KBM-7 (cell line): ENCODE measurements at regions not wholly inside any gene's neighbourhood (a gene's known extent, or its start where the extent isn't known, plus 50 kb on each side); places are given as distances from the start of the nearest gene placed in this dataset.

Experiments used
- DNase-seq: peaks from one replicate; pipeline ENCODE4 v3.0.0-alpha.2; 2015
- in situ Hi-C: fragments of 300-500 bp; cut with MboI; formaldehyde crosslinking; loops from 2 replicates; pipeline ENCODE4 v1.14.3; 2020; ENCODE audit warnings: low sequenced_read_pairs, low pct_unique_long_range_greater_than_20kb, mixed read lengths

- in situ Hi-C loops: no loop called here
- DNase-seq: no peak
These were observed 1089.3 kb downstream of the PCDH18 start for GRCh38 chr4:136443006-136443405.

- in situ Hi-C loops: no loop called here
- DNase-seq: no peak
These were observed 1089.8 kb downstream of the PCDH18 start for GRCh38 chr4:136442447-136442846.

- DNase-seq: no peak
- in situ Hi-C loops: no loop called here
These were observed 1090.5 kb downstream of the PCDH18 start for GRCh38 chr4:136441629-136442282.

- no peak for DNase-seq
These were observed 1093.6 kb downstream of the PCDH18 start for GRCh38 chr4:136438645-136439044.

GRCh38 chr4:136424052-136424451 is 1108.2 kb downstream of the PCDH18 start:
- DNase-seq: no peak
- in situ Hi-C loops: no loop called here

More at GRCh38 chr4:136438645-136439044, 1093.6 kb downstream of the PCDH18 start:
- in situ Hi-C loops: no loop called here

GRCh38 chr4:136414981-136415380 is 1117.3 kb downstream of the PCDH18 start:
- no peak for DNase-seq
- in situ Hi-C loops: no loop called here

- no peak for DNase-seq
- in situ Hi-C loops: no loop called here
These were observed 1119.6 kb downstream of the PCDH18 start for GRCh38 chr4:136412708-136413107.

GRCh38 chr4:136400829-136401228 is 1131.5 kb downstream of the PCDH18 start:
- DNase-seq: no peak
- in situ Hi-C loops: no loop called here

GRCh38 chr4:136395212-136395722 is 1137.0 kb downstream of the PCDH18 start:
- DNase-seq: no peak
- in situ Hi-C loops: no loop called here

GRCh38 chr4:136392576-136392975 is 1139.7 kb downstream of the PCDH18 start:
- DNase-seq: no peak
- in situ Hi-C loops: no loop called here

GRCh38 chr4:136390824-136391223 is 1141.5 kb downstream of the PCDH18 start:
- no peak for DNase-seq
- in situ Hi-C loops: no loop called here

- DNase-seq: no peak
- in situ Hi-C loops: no loop called here
These were observed 1149.2 kb downstream of the PCDH18 start for GRCh38 chr4:136383082-136383481.

- in situ Hi-C loops: no loop called here
- DNase-seq: no peak
These were observed 1161.1 kb downstream of the PCDH18 start for GRCh38 chr4:136371231-136371630.

GRCh38 chr4:136369073-136369472 is 1163.2 kb downstream of the PCDH18 start:
- in situ Hi-C loops: no loop called here
- no peak for DNase-seq

- DNase-seq: no peak
- in situ Hi-C loops: no loop called here
These were observed 1174.7 kb downstream of the PCDH18 start for GRCh38 chr4:136357556-136357955.

- in situ Hi-C loops: no loop called here
- no peak for DNase-seq
These were observed 1176.3 kb downstream of the PCDH18 start for GRCh38 chr4:136355970-136356369.

GRCh38 chr4:136343340-136343739 is 1189.0 kb downstream of the PCDH18 start:
- in situ Hi-C loops: no loop called here
- no peak for DNase-seq

- DNase-seq: no peak
- in situ Hi-C loops: no loop called here
These were observed 1189.6 kb downstream of the PCDH18 start for GRCh38 chr4:136342666-136343065.

- in situ Hi-C loops: no loop called here
- DNase-seq: no peak
These were observed 1195.1 kb downstream of the PCDH18 start for GRCh38 chr4:136337216-136337615.

- in situ Hi-C loops: no loop called here
These were observed 1195.8 kb downstream of the PCDH18 start for GRCh38 chr4:136336479-136336878.

GRCh38 chr4:136329042-136329662 is 1203.1 kb downstream of the PCDH18 start:
- DNase-seq: no peak
- in situ Hi-C loops: no loop called here

More at GRCh38 chr4:136336479-136336878, 1195.8 kb downstream of the PCDH18 start:
- no peak for DNase-seq
